ENCODE measurements at regions not wholly inside any gene's neighbourhood (a gene's known extent, or its start where the extent isn't known, plus 50 kb on each side); places are given as distances from the start of the nearest gene placed in this dataset.

GRCh38 chr17:54738496-54738895 is 162.2 kb upstream of the TOM1L1 start:
- H3K9ac ChIP-seq (ENCODE audit: insufficient read depth, low read length): no peak overlapping the region
- no peaks in the 10 kb centered on the region for H3K79me2 ChIP-seq (ENCODE audit: control insufficient read depth, insufficient read depth, low read length)
- H3K9me3 ChIP-seq (ENCODE audit: control insufficient read depth, insufficient read depth, low read depth, low read length): no peaks in the 10 kb centered on the region
- DNase-seq (ENCODE audit: low read depth in 2 of 2): no peak
- TF ChIP-seq EZH2 (IDR thresholded peaks at IDR 0.05; ENCODE audit: low read length, missing control alignments) (no peak), CTCF (conservative IDR thresholded peaks at IDR 0.05 in 1 of 2, IDR thresholded peaks at IDR 0.05 in 1 of 2; ENCODE audit: low read depth in 1 of 2, low read length in 2 of 2) (no peak)
- no peak overlapping the region for H3K4me3 ChIP-seq (replicated peaks in 1 of 4; ENCODE audit: control extremely low read depth in 1 of 4, insufficient read depth in 1 of 4, low read depth in 3 of 4, low read length in 4 of 4)
- H3K4me2 ChIP-seq (ENCODE audit: extremely low read depth, insufficient read depth, low read length): no peak overlapping the region
- H2AFZ ChIP-seq (ENCODE audit: low read length): no peak overlapping the region
- H3K27me3 ChIP-seq (ENCODE audit: control insufficient read depth, insufficient read depth, low read length): no peaks in the 10 kb centered on the region
- H3K4me1 ChIP-seq (ENCODE audit: control insufficient read depth, extremely low read depth, insufficient read depth, low read length): no peaks in the 10 kb centered on the region
- no peaks in the 10 kb centered on the region for H3K36me3 ChIP-seq (ENCODE audit: control insufficient read depth, insufficient read depth, low read length)
- H3K27ac ChIP-seq (ENCODE audit: insufficient read depth, low read length): no peak overlapping the region
- H4K20me1 ChIP-seq (ENCODE audit: control insufficient read depth, extremely low read depth, insufficient read depth, low read length): no peaks in the 10 kb centered on the region

DNA sequence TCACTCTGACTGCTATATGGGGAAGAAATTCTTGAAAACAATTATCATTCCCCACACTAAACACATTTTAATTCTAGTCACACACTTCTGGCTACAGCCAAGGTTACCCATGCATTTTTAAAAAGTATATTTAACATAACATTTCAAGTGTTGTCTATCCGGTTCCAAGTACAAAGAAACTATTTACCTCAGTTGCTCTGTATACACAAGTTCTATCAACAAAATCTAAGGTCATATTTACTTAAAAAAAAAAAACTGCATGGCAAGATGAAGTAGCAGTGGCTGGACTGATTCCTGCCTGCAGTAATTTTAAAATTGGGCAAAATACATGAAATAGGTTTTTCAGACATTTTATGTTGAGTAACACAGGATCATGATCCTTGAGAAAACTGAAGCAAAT is 155.9 kb upstream of the TOM1L1 start:
- TF ChIP-seq EZH2 (IDR thresholded peaks at IDR 0.05; ENCODE audit: low read length, missing control alignments) (no peak), CTCF (conservative IDR thresholded peaks at IDR 0.05 in 1 of 2, IDR thresholded peaks at IDR 0.05 in 1 of 2; ENCODE audit: low read depth in 1 of 2, low read length in 2 of 2) (no peak)
- DNase-seq (ENCODE audit: low read depth in 2 of 2): no peak

GRCh38 chr17:54745239-54745638 is 155.4 kb upstream of the TOM1L1 start:
- DNase-seq (ENCODE audit: low read depth in 2 of 2): no peak
- TF ChIP-seq EZH2 (IDR thresholded peaks at IDR 0.05; ENCODE audit: low read length, missing control alignments): no peak
- no peak overlapping the region for H3K27ac ChIP-seq (ENCODE audit: insufficient read depth, low read length)

More for the DNA sequence above, 155.9 kb upstream of the TOM1L1 start:
- Histone ChIP-seq H4K20me1 (ENCODE audit: control insufficient read depth, extremely low read depth, insufficient read depth, low read length) (no peaks in the 10 kb centered on the region), H3K9ac (ENCODE audit: insufficient read depth, low read length) (no peak overlapping the region), H3K4me3 (replicated peaks in 1 of 4; ENCODE audit: control extremely low read depth in 1 of 4, insufficient read depth in 1 of 4, low read depth in 3 of 4, low read length in 4 of 4) (no peak overlapping the region), H3K36me3 (ENCODE audit: control insufficient read depth, insufficient read depth, low read length) (no peaks in the 10 kb centered on the region), H2AFZ (ENCODE audit: low read length) (no peak overlapping the region), H3K79me2 (ENCODE audit: control insufficient read depth, insufficient read depth, low read length) (no peaks in the 10 kb centered on the region), H3K4me2 (ENCODE audit: extremely low read depth, insufficient read depth, low read length) (no peak overlapping the region), H3K27me3 (ENCODE audit: control insufficient read depth, insufficient read depth, low read length) (no peaks in the 10 kb centered on the region), H3K4me1 (ENCODE audit: control insufficient read depth, extremely low read depth, insufficient read depth, low read length) (no peaks in the 10 kb centered on the region), H3K27ac (ENCODE audit: insufficient read depth, low read length) (no peak overlapping the region), H3K9me3 (ENCODE audit: control insufficient read depth, insufficient read depth, low read depth, low read length) (no peaks in the 10 kb centered on the region)

More at GRCh38 chr17:54745239-54745638, 155.4 kb upstream of the TOM1L1 start:
- H3K27me3 ChIP-seq (ENCODE audit: control insufficient read depth, insufficient read depth, low read length): no peaks in the 10 kb centered on the region
- no peak overlapping the region for H3K9ac ChIP-seq (ENCODE audit: insufficient read depth, low read length)
- no peaks in the 10 kb centered on the region for H3K79me2 ChIP-seq (ENCODE audit: control insufficient read depth, insufficient read depth, low read length)
- H4K20me1 ChIP-seq (ENCODE audit: control insufficient read depth, extremely low read depth, insufficient read depth, low read length): no peaks in the 10 kb centered on the region
- H3K4me1 ChIP-seq (ENCODE audit: control insufficient read depth, extremely low read depth, insufficient read depth, low read length): no peaks in the 10 kb centered on the region
- no peak overlapping the region for H2AFZ ChIP-seq (ENCODE audit: low read length)
- no peak overlapping the region for H3K4me2 ChIP-seq (ENCODE audit: extremely low read depth, insufficient read depth, low read length)
- H3K9me3 ChIP-seq (ENCODE audit: control insufficient read depth, insufficient read depth, low read depth, low read length): no peaks in the 10 kb centered on the region
- no peak overlapping the region for H3K4me3 ChIP-seq (replicated peaks in 1 of 4; ENCODE audit: control extremely low read depth in 1 of 4, insufficient read depth in 1 of 4, low read depth in 3 of 4, low read length in 4 of 4)
- no peaks in the 10 kb centered on the region for H3K36me3 ChIP-seq (ENCODE audit: control insufficient read depth, insufficient read depth, low read length)
